GM23338 (cell line): ENCODE measurements at regions not wholly inside any gene's neighbourhood (a gene's known extent, or its start where the extent isn't known, plus 50 kb on each side); places are given as distances from the start of the nearest gene placed in this dataset.
A peak's percentile ranks its signal among the peaks of the same experiment; 100 is the strongest.

ENCODE experiments used
- ATAC-seq: fragments of 200-7000 bp; cut with Tn5 transposase; 3 replicates; pipeline ENCODE4 v1.9.1; 2020
- DNase-seq: peaks from one replicate; pipeline ENCODE4 v3.0.0-alpha.2; 2015; ENCODE audit warnings: low spot score
- H2AFZ ChIP-seq: fragments of 200-600 bp; sonication (generic); 2 replicates; pipeline ENCODE4 v1.8.0; 2016; ENCODE audit warnings: antibody characterized with exemption, mild to moderate bottlenecking, moderate library complexity
- H3F3A ChIP-seq: fragments of 200-600 bp; sonication (generic); replicated peaks from 2 replicates; pipeline ENCODE4 v1.8.0; 2017; ENCODE audit warnings: antibody characterized with exemption, mixed run types, low read depth
- H3K27ac ChIP-seq: fragments of 200-600 bp; sonication (generic); 2 replicates; pipeline ENCODE4 v1.6.1; 2016; ENCODE audit warnings: low read depth
- H3K27me3 ChIP-seq: fragments of 200-600 bp; sonication (generic); 2 replicates; pipeline ENCODE4 v1.8.0; 2016; ENCODE audit warnings: mild to moderate bottlenecking, mixed run types, moderate library complexity; ENCODE audit not compliant: insufficient read depth
- H3K36me3 ChIP-seq: fragments of 200-600 bp; sonication (generic); 2 replicates; pipeline ENCODE4 v1.8.0; 2016; ENCODE audit warnings: mild to moderate bottlenecking; ENCODE audit not compliant: insufficient read depth
- H3K4me1 ChIP-seq: fragments of 200-600 bp; sonication (generic); 2 replicates; pipeline ENCODE4 v1.8.0; 2016; ENCODE audit warnings: mild to moderate bottlenecking, moderate library complexity; ENCODE audit not compliant: insufficient read depth
- H3K4me2 ChIP-seq: fragments of 200-600 bp; sonication (generic); 2 replicates; pipeline ENCODE4 v1.7.1; 2017; ENCODE audit warnings: mixed run types
- H3K4me3 ChIP-seq: fragments of 200-600 bp; sonication (generic); 2 replicates; pipeline ENCODE4 v1.6.1; 2016; ENCODE audit warnings: mixed run types
- H3K79me2 ChIP-seq: fragments of 200-600 bp; sonication (generic); replicated peaks from 2 replicates; pipeline ENCODE4 v1.8.0; 2017; ENCODE audit warnings: mild to moderate bottlenecking; ENCODE audit not compliant: insufficient read depth
- H3K9me2 ChIP-seq: fragments of 200-600 bp; sonication (generic); 2 replicates; pipeline ENCODE4 v1.8.0; 2017; ENCODE audit not compliant: insufficient read depth
- H4K20me1 ChIP-seq: fragments of 200-600 bp; sonication (generic); replicated peaks from 2 replicates; pipeline ENCODE4 v1.8.0; 2017; ENCODE audit warnings: mild to moderate bottlenecking; ENCODE audit not compliant: insufficient read depth
- H3K27ac Mint-ChIP-seq: 2 replicates; pipeline ENCODE4 v1.8.0; 2020; ENCODE audit warnings: inconsistent platforms, mild to moderate bottlenecking, moderate library complexity, mixed read lengths
- H3K27me3 Mint-ChIP-seq: 3 replicates; pipeline ENCODE4 v1.8.0; 2022; ENCODE audit warnings: low read depth, mild to moderate bottlenecking, moderate library complexity, mixed read lengths, inconsistent platforms; ENCODE audit not compliant: insufficient read depth, poor library complexity
- H3K36me3 Mint-ChIP-seq: 3 replicates; pipeline ENCODE4 v1.8.0; 2021; ENCODE audit warnings: low read depth, mild to moderate bottlenecking, inconsistent platforms, moderate library complexity, mixed read lengths
- H3K4me1 Mint-ChIP-seq: 3 replicates; pipeline ENCODE4 v1.8.0; 2020; ENCODE audit warnings: mild to moderate bottlenecking, inconsistent platforms, mixed read lengths
- H3K4me3 Mint-ChIP-seq: 3 replicates; pipeline ENCODE4 v1.8.0; 2021; ENCODE audit warnings: moderate library complexity, mild to moderate bottlenecking, inconsistent platforms, mixed read lengths
- H3K9me3 Mint-ChIP-seq: 3 replicates; pipeline ENCODE4 v1.8.0; 2020; ENCODE audit warnings: moderate library complexity, mild to moderate bottlenecking, inconsistent platforms, mixed read lengths
- CREB1 ChIP-seq: fragments of 250-450 bp; sonication (Bioruptor Pico); IDR thresholded peaks from 2 replicates; pipeline ENCODE4 v1.5.0; 2020; ENCODE audit warnings: low read depth, mild to moderate bottlenecking, moderate library complexity
- CTCF ChIP-seq, 2 experiments: fragments of 200-600 bp in 1 of 2; sonication (generic) in 1 of 2; conservative IDR thresholded peaks; 2 replicates each; pipeline versions ENCODE4 v1.5.1 to v1.6.1; 2016 to 2017; ENCODE audit warnings: antibody characterized with exemption in 2 of 2, low read depth in 2 of 2, mild to moderate bottlenecking in 2 of 2, moderate library complexity in 1 of 2
- ETS1 ChIP-seq: IDR thresholded peaks from 2 replicates; pipeline ENCODE4 v1.6.1; 2016; ENCODE audit warnings: antibody characterized with exemption
- EZH2 ChIP-seq: fragments of 200-600 bp; sonication (generic); IDR thresholded peaks from one replicate; pipeline ENCODE4 v1.8.0; 2017; ENCODE audit warnings: antibody characterized with exemption, mild to moderate bottlenecking, low read depth; ENCODE audit not compliant: unreplicated experiment
- EZH2phosphoT487 ChIP-seq: fragments of 200-600 bp; sonication (generic); IDR thresholded peaks from one replicate; pipeline ENCODE4 v1.8.1; 2018; ENCODE audit warnings: antibody characterized with exemption; ENCODE audit not compliant: unreplicated experiment
- JUNB ChIP-seq: IDR thresholded peaks from one replicate; pipeline ENCODE4 v1.6.1; 2016; ENCODE audit warnings: antibody characterized with exemption; ENCODE audit not compliant: unreplicated experiment
- NANOG ChIP-seq: IDR thresholded peaks from 2 replicates; pipeline ENCODE4 v1.6.1; 2016; ENCODE audit warnings: antibody characterized with exemption, borderline replicate concordance
- POLR2AphosphoS5 ChIP-seq: IDR thresholded peaks from 2 replicates; pipeline ENCODE4 v1.6.1; 2016; ENCODE audit warnings: antibody characterized with exemption, low read depth
- STAT1 ChIP-seq: IDR thresholded peaks from one replicate; pipeline ENCODE4 v1.6.1; 2016; ENCODE audit warnings: antibody characterized with exemption; ENCODE audit not compliant: unreplicated experiment
- ZNF114 ChIP-seq: fragments of 250-450 bp; sonication (Bioruptor Pico); IDR thresholded peaks from 2 replicates; pipeline ENCODE4 v1.5.0; 2020; ENCODE audit warnings: mild to moderate bottlenecking, moderate library complexity
- ZNF331 ChIP-seq: fragments of 250-450 bp; sonication (Bioruptor Pico); IDR thresholded peaks from 2 replicates; pipeline ENCODE4 v1.5.0; 2020; ENCODE audit warnings: low read depth, mild to moderate bottlenecking, moderate library complexity
- TF ChIP-seq, protein P1 (sequence below): fragments of 250-450 bp; sonication (Bioruptor Pico); IDR thresholded peaks from 2 replicates; pipeline ENCODE4 v1.5.0; 2020; ENCODE audit warnings: mild to moderate bottlenecking, moderate library complexity
- TF ChIP-seq, protein P2 (sequence below): IDR thresholded peaks from one replicate; pipeline ENCODE4 v1.6.1; 2018; ENCODE audit warnings: antibody characterized with exemption; ENCODE audit not compliant: unreplicated experiment

DNA sequence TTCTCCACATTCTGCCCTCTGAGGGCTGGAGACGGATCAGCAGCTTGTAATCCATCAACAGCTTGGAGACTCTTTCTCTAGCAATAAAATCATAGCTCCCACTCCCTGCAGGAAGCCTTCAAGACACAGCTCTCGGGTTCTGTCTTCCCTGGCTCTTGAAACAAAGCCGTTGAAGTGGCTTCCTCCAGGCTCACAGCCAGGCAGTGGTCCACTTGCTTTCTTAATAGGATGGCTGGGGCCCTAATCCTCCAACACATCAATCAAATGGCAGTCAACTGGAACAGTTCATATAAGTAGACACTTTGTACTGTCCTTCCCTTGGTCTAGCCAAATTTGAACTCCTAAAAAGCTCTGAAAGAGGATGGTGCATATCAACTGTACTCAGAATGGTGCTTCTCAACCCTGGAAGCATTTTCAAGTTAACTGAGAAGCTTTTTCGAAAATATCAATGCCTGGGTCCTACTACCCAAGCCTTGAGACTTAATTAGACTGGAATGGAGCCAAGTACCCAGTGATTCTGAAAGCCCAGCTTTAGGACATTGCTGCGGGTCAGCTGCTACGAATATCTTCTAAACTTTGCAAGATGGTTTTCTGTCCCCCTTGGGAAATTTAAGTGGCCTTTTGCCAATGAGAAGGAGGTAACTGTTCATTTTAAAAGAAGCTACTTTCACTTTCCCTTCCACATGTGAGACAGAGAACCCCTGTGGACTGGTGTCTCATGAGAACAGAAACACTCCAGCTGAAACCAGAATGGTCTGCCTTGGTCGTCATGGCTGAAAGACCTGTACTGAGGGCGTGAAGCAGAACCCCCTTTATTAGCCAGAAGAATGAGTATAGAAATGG lies 74.7 kb downstream of the SC5D start:
- Mint-ChIP-seq H3K27me3 (peaks cover 4% of the 10 kb centered on the region), H3K9me3 (no peaks in the 10 kb centered on the region), H3K4me3 (no peak overlapping the region), H3K36me3 (peaks cover 3% of the 10 kb centered on the region; the same call in 2 of the 3 replicates), H3K27ac (peak overlapping the region; percentile 41; the same call in 1 of the 2 replicates), H3K4me1 (peaks cover 40% of the 10 kb centered on the region)
- ATAC-seq (no peak), DNase-seq (no peak)
- no peaks in the 10 kb centered on the region for H3K36me3 ChIP-seq
- peak overlapping the region; percentile 72; the same call in 1 of the 2 replicates for H2AFZ ChIP-seq
- no peaks in the 10 kb centered on the region for H4K20me1 ChIP-seq
- no peak overlapping the region for H3K27ac ChIP-seq
- H3K27me3 ChIP-seq: no peaks in the 10 kb centered on the region
- TF ChIP-seq NANOG (no peak), JUNB (no peak), EZH2 (no peak), CREB1 (CRISPR knock-in tag) (no peak), CTCF (conservative IDR thresholded peaks at IDR 0.05; ENCODE audit: low read depth in 2 of 2) (no peak), ZNF114 (no peak), STAT1 (no peak), ZNF331 (CRISPR knock-in tag) (no peak), EZH2phosphoT487 (no peak), ETS1 (no peak), POLR2AphosphoS5 (no peak)
- TF ChIP-seq, protein P1, sequence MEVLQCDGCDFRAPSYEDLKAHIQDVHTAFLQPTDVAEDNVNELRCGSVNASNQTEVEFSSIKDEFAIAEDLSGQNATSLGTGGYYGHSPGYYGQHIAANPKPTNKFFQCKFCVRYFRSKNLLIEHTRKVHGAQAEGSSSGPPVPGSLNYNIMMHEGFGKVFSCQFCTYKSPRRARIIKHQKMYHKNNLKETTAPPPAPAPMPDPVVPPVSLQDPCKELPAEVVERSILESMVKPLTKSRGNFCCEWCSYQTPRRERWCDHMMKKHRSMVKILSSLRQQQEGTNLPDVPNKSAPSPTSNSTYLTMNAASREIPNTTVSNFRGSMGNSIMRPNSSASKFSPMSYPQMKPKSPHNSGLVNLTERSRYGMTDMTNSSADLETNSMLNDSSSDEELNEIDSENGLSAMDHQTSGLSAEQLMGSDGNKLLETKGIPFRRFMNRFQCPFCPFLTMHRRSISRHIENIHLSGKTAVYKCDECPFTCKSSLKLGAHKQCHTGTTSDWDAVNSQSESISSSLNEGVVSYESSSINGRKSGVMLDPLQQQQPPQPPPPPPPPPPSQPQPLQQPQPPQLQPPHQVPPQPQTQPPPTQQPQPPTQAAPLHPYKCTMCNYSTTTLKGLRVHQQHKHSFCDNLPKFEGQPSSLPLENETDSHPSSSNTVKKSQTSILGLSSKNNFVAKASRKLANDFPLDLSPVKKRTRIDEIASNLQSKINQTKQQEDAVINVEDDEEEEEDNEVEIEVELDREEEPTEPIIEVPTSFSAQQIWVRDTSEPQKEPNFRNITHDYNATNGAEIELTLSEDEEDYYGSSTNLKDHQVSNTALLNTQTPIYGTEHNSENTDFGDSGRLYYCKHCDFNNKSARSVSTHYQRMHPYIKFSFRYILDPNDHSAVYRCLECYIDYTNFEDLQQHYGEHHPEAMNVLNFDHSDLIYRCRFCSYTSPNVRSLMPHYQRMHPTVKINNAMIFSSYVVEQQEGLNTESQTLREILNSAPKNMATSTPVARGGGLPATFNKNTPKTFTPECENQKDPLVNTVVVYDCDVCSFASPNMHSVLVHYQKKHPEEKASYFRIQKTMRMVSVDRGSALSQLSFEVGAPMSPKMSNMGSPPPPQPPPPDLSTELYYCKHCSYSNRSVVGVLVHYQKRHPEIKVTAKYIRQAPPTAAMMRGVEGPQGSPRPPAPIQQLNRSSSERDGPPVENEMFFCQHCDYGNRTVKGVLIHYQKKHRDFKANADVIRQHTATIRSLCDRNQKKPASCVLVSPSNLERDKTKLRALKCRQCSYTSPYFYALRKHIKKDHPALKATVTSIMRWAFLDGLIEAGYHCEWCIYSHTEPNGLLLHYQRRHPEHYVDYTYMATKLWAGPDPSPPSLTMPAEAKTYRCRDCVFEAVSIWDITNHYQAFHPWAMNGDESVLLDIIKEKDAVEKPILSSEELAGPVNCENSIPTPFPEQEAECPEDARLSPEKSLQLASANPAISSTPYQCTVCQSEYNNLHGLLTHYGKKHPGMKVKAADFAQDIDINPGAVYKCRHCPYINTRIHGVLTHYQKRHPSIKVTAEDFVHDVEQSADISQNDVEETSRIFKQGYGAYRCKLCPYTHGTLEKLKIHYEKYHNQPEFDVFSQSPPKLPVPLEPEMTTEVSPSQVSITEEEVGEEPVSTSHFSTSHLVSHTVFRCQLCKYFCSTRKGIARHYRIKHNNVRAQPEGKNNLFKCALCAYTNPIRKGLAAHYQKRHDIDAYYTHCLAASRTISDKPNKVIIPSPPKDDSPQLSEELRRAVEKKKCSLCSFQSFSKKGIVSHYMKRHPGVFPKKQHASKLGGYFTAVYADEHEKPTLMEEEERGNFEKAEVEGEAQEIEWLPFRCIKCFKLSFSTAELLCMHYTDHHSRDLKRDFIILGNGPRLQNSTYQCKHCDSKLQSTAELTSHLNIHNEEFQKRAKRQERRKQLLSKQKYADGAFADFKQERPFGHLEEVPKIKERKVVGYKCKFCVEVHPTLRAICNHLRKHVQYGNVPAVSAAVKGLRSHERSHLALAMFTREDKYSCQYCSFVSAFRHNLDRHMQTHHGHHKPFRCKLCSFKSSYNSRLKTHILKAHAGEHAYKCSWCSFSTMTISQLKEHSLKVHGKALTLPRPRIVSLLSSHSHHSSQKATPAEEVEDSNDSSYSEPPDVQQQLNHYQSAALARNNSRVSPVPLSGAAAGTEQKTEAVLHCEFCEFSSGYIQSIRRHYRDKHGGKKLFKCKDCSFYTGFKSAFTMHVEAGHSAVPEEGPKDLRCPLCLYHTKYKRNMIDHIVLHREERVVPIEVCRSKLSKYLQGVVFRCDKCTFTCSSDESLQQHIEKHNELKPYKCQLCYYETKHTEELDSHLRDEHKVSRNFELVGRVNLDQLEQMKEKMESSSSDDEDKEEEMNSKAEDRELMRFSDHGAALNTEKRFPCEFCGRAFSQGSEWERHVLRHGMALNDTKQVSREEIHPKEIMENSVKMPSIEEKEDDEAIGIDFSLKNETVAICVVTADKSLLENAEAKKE (CRISPR knock-in tag): no peak
- TF ChIP-seq, protein P2, sequence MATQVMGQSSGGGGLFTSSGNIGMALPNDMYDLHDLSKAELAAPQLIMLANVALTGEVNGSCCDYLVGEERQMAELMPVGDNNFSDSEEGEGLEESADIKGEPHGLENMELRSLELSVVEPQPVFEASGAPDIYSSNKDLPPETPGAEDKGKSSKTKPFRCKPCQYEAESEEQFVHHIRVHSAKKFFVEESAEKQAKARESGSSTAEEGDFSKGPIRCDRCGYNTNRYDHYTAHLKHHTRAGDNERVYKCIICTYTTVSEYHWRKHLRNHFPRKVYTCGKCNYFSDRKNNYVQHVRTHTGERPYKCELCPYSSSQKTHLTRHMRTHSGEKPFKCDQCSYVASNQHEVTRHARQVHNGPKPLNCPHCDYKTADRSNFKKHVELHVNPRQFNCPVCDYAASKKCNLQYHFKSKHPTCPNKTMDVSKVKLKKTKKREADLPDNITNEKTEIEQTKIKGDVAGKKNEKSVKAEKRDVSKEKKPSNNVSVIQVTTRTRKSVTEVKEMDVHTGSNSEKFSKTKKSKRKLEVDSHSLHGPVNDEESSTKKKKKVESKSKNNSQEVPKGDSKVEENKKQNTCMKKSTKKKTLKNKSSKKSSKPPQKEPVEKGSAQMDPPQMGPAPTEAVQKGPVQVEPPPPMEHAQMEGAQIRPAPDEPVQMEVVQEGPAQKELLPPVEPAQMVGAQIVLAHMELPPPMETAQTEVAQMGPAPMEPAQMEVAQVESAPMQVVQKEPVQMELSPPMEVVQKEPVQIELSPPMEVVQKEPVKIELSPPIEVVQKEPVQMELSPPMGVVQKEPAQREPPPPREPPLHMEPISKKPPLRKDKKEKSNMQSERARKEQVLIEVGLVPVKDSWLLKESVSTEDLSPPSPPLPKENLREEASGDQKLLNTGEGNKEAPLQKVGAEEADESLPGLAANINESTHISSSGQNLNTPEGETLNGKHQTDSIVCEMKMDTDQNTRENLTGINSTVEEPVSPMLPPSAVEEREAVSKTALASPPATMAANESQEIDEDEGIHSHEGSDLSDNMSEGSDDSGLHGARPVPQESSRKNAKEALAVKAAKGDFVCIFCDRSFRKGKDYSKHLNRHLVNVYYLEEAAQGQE: no peak
- H3K9me2 ChIP-seq: peaks cover 39% of the 10 kb centered on the region
- H3F3A ChIP-seq: peaks cover 5% of the 10 kb centered on the region
- no peak overlapping the region for H3K4me2 ChIP-seq
- H3K4me1 ChIP-seq: peaks cover 40% of the 10 kb centered on the region
- no peaks in the 10 kb centered on the region; the same call in 1 of the 2 replicates for H3K79me2 ChIP-seq
- no peak overlapping the region for H3K4me3 ChIP-seq
